Activated T-cell treated with anti-CD3 and anti-CD28 coated beads, Interleukin-2, amount 50 U/mL, for 24 hours (primary cell): ENCODE measurements at regions not wholly inside any gene's neighbourhood (a gene's known extent, or its start where the extent isn't known, plus 50 kb on each side); places are given as distances from the start of the nearest gene placed in this dataset.

Experiments used
- DNase-seq: peaks from one replicate; pipeline ENCODE4 v3.0.0-alpha.2; 2020
- H3K27ac Mint-ChIP-seq: 2 replicates; pipeline ENCODE4 v1.8.0; 2020; ENCODE audit warnings: mild to moderate bottlenecking, mixed read lengths
- H3K27me3 Mint-ChIP-seq: 2 replicates; pipeline ENCODE4 v1.8.0; 2020; ENCODE audit warnings: mixed read lengths
- H3K36me3 Mint-ChIP-seq: 2 replicates; pipeline ENCODE4 v1.8.0; 2020; ENCODE audit warnings: low read depth, mixed read lengths
- H3K4me1 Mint-ChIP-seq: 2 replicates; pipeline ENCODE4 v1.8.0; 2020; ENCODE audit warnings: low read depth, mixed read lengths
- H3K4me3 Mint-ChIP-seq: 2 replicates; pipeline ENCODE4 v1.8.0; 2020; ENCODE audit warnings: mild to moderate bottlenecking, moderate library complexity, mixed read lengths
- H3K9me3 Mint-ChIP-seq: 2 replicates; pipeline ENCODE4 v1.8.0; 2020; ENCODE audit warnings: mixed read lengths

- Mint-ChIP-seq H3K27ac (no peak overlapping the region), H3K4me1 (no peaks in the 10 kb centered on the region), H3K36me3 (no peaks in the 10 kb centered on the region), H3K4me3 (no peak overlapping the region), H3K9me3 (no peaks in the 10 kb centered on the region), H3K27me3 (no peaks in the 10 kb centered on the region)
- no peak for DNase-seq
These were observed 247.0 kb upstream of the SESN3 start for GRCh38 chr11:95478003-95478402.

GRCh38 chr11:95469258-95469657 is 238.3 kb upstream of the SESN3 start:
- no peak for DNase-seq
- peaks cover 4% of the 10 kb centered on the region for H3K9me3 Mint-ChIP-seq
- H3K4me3 Mint-ChIP-seq: no peak overlapping the region
- H3K27ac Mint-ChIP-seq: no peak overlapping the region
- no peaks in the 10 kb centered on the region for H3K27me3 Mint-ChIP-seq
- no peaks in the 10 kb centered on the region for H3K36me3 Mint-ChIP-seq
- no peaks in the 10 kb centered on the region for H3K4me1 Mint-ChIP-seq

GRCh38 chr11:95466416-95466815 is 235.4 kb upstream of the SESN3 start:
- no peak for DNase-seq
- Mint-ChIP-seq H3K27me3 (no peaks in the 10 kb centered on the region), H3K4me3 (no peak overlapping the region), H3K9me3 (peaks cover 4% of the 10 kb centered on the region), H3K36me3 (no peaks in the 10 kb centered on the region), H3K27ac (no peak overlapping the region), H3K4me1 (no peaks in the 10 kb centered on the region)

GRCh38 chr11:95465887-95466286 is 234.9 kb upstream of the SESN3 start:
- no peaks in the 10 kb centered on the region for H3K27me3 Mint-ChIP-seq
- H3K36me3 Mint-ChIP-seq: no peaks in the 10 kb centered on the region
- no peak overlapping the region for H3K27ac Mint-ChIP-seq
- DNase-seq: no peak
- H3K4me1 Mint-ChIP-seq: no peaks in the 10 kb centered on the region
- no peaks in the 10 kb centered on the region for H3K9me3 Mint-ChIP-seq
- no peak overlapping the region for H3K4me3 Mint-ChIP-seq

- Mint-ChIP-seq H3K27me3 (no peaks in the 10 kb centered on the region), H3K27ac (no peak overlapping the region), H3K4me3 (no peak overlapping the region), H3K4me1 (no peaks in the 10 kb centered on the region), H3K36me3 (no peaks in the 10 kb centered on the region), H3K9me3 (no peaks in the 10 kb centered on the region)
- no peak for DNase-seq
These were observed 230.9 kb upstream of the SESN3 start for GRCh38 chr11:95461858-95462257.

GRCh38 chr11:95461348-95461747 is 230.3 kb upstream of the SESN3 start:
- no peak overlapping the region for H3K27ac Mint-ChIP-seq
- H3K9me3 Mint-ChIP-seq: no peaks in the 10 kb centered on the region
- DNase-seq: no peak
- no peaks in the 10 kb centered on the region for H3K36me3 Mint-ChIP-seq
- no peak overlapping the region for H3K4me3 Mint-ChIP-seq
- H3K4me1 Mint-ChIP-seq: no peaks in the 10 kb centered on the region
- no peaks in the 10 kb centered on the region for H3K27me3 Mint-ChIP-seq

- H3K27ac Mint-ChIP-seq: no peak overlapping the region
- no peaks in the 10 kb centered on the region for H3K9me3 Mint-ChIP-seq
- no peaks in the 10 kb centered on the region for H3K4me1 Mint-ChIP-seq
- H3K4me3 Mint-ChIP-seq: no peak overlapping the region
- DNase-seq: no peak
- no peaks in the 10 kb centered on the region for H3K36me3 Mint-ChIP-seq
- H3K27me3 Mint-ChIP-seq: no peaks in the 10 kb centered on the region
These were observed 228.5 kb upstream of the SESN3 start for GRCh38 chr11:95459291-95460042.

- no peaks in the 10 kb centered on the region for H3K4me1 Mint-ChIP-seq
- no peak overlapping the region for H3K27ac Mint-ChIP-seq
- H3K36me3 Mint-ChIP-seq: no peaks in the 10 kb centered on the region
- no peak for DNase-seq
- H3K9me3 Mint-ChIP-seq: no peaks in the 10 kb centered on the region
- H3K4me3 Mint-ChIP-seq: no peak overlapping the region
- no peaks in the 10 kb centered on the region for H3K27me3 Mint-ChIP-seq
These were observed 225.9 kb upstream of the SESN3 start for GRCh38 chr11:95456714-95457491.

GRCh38 chr11:95455228-95455970 is 224.4 kb upstream of the SESN3 start:
- DNase-seq: no peak
- Mint-ChIP-seq H3K27me3 (no peaks in the 10 kb centered on the region), H3K27ac (no peak overlapping the region), H3K9me3 (no peaks in the 10 kb centered on the region), H3K4me1 (no peaks in the 10 kb centered on the region), H3K4me3 (no peak overlapping the region), H3K36me3 (no peaks in the 10 kb centered on the region)

GRCh38 chr11:95453616-95454171 is 222.7 kb upstream of the SESN3 start:
- Mint-ChIP-seq H3K27me3 (no peaks in the 10 kb centered on the region), H3K36me3 (no peaks in the 10 kb centered on the region), H3K4me1 (no peaks in the 10 kb centered on the region), H3K9me3 (no peaks in the 10 kb centered on the region), H3K27ac (no peak overlapping the region), H3K4me3 (no peak overlapping the region)
- DNase-seq: no peak

- Mint-ChIP-seq H3K27me3 (no peaks in the 10 kb centered on the region), H3K27ac (no peak overlapping the region), H3K4me1 (no peaks in the 10 kb centered on the region), H3K4me3 (no peak overlapping the region), H3K36me3 (no peaks in the 10 kb centered on the region), H3K9me3 (no peaks in the 10 kb centered on the region)
- DNase-seq: no peak
These were observed 220.7 kb upstream of the SESN3 start for GRCh38 chr11:95451682-95452081.

- Mint-ChIP-seq H3K4me3 (no peak overlapping the region), H3K9me3 (no peaks in the 10 kb centered on the region)
- DNase-seq: no peak
These were observed 220.3 kb upstream of the SESN3 start for GRCh38 chr11:95451261-95451660.

GRCh38 chr11:95450547-95451123 is 219.6 kb upstream of the SESN3 start:
- no peaks in the 10 kb centered on the region for H3K27me3 Mint-ChIP-seq
- H3K9me3 Mint-ChIP-seq: no peaks in the 10 kb centered on the region
- H3K4me3 Mint-ChIP-seq: no peak overlapping the region
- DNase-seq: no peak
- H3K36me3 Mint-ChIP-seq: no peaks in the 10 kb centered on the region
- H3K4me1 Mint-ChIP-seq: no peaks in the 10 kb centered on the region
- H3K27ac Mint-ChIP-seq: no peak overlapping the region

More at GRCh38 chr11:95451261-95451660, 220.3 kb upstream of the SESN3 start:
- no peaks in the 10 kb centered on the region for H3K27me3 Mint-ChIP-seq
- no peaks in the 10 kb centered on the region for H3K36me3 Mint-ChIP-seq
- H3K4me1 Mint-ChIP-seq: no peaks in the 10 kb centered on the region
- H3K27ac Mint-ChIP-seq: no peak overlapping the region

GRCh38 chr11:95445746-95446333 is 214.8 kb upstream of the SESN3 start:
- peaks cover 24% of the 10 kb centered on the region for H3K4me1 Mint-ChIP-seq
- no peak overlapping the region for H3K27ac Mint-ChIP-seq
- no peaks in the 10 kb centered on the region for H3K27me3 Mint-ChIP-seq
- DNase-seq: no peak
- no peak overlapping the region for H3K4me3 Mint-ChIP-seq
- H3K36me3 Mint-ChIP-seq: no peaks in the 10 kb centered on the region
- peaks cover 3% of the 10 kb centered on the region for H3K9me3 Mint-ChIP-seq
